Fibroblast of lung (primary cell): ENCODE measurements at regions not wholly inside any gene's neighbourhood (a gene's known extent, or its start where the extent isn't known, plus 50 kb on each side); places are given as distances from the start of the nearest gene placed in this dataset.

Source experiments
- CTCF ChIP-seq, 2 donors: IDR thresholded peaks in 1 of 2; conservative IDR thresholded peaks in 1 of 2; 1 replicate in 1 of 2; 2 replicates in 1 of 2; pipeline ENCODE4 v1.5.1; 2011 to 2012; ENCODE audit warnings: low read length in 2 of 2, control low read depth in 1 of 2, inconsistent platforms in 1 of 2, low read depth in 1 of 2, mild to moderate bottlenecking in 1 of 2
- EZH2 ChIP-seq: IDR thresholded peaks from 2 replicates; pipeline ENCODE4 v1.5.1; 2012; ENCODE audit warnings: low read length, control low read depth, mild to moderate bottlenecking; ENCODE audit errors: missing control alignments

GRCh38 chr5:79890930-79891249 lies 100.2 kb downstream of the MTX3 start:
- TF ChIP-seq CTCF (conservative IDR thresholded peaks at IDR 0.05 in 1 of 2, IDR thresholded peaks at IDR 0.05 in 1 of 2; ENCODE audit: low read depth in 1 of 2, low read length in 2 of 2) (no peak), EZH2 (no peak)
